ENCODE measurements at regions not wholly inside any gene's neighbourhood (a gene's known extent, or its start where the extent isn't known, plus 50 kb on each side); places are given as distances from the start of the nearest gene placed in this dataset.

DNA sequence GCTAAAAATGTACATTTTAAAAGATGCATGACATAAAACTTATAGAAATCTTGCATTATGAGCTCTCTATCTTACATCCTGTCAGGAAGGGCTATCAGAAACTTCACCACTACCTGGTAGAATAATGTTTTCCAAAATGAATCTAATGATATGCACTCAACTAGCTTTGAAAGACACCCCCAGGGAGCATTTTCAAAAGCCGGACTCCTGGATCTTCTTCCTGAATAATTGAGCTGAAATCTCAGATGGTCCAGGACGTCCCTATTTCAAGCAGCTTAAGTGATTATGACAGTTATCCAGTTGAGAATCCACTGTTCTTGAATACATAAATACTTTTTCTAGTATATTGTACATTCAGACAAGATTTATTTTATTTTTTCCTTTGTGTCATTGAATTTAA is 200.6 kb upstream of the MGAT4C start:
- H3K27ac Mint-ChIP-seq = no peak overlapping the region

GRCh38 chr12:86456241-86456640 is 200.1 kb upstream of the MGAT4C start:
- H3K4me3 Mint-ChIP-seq = no peak overlapping the region
- intact Hi-C loops (cut with micrococcal nuclease) = no loop called here
- POLR2A ChIA-PET = no interaction called here
- H3K36me3 Mint-ChIP-seq (ENCODE audit: low read depth) = no peaks in the 10 kb centered on the region
- no peak overlapping the region for H3K27ac Mint-ChIP-seq
- no peaks in the 10 kb centered on the region for H3K9me3 Mint-ChIP-seq
- H3K27me3 Mint-ChIP-seq = no peaks in the 10 kb centered on the region
- H3K4me1 Mint-ChIP-seq = no peaks in the 10 kb centered on the region
- CTCF ChIA-PET = no interaction called here
- DNase-seq = no peak
- no peak for TF ChIP-seq CTCF (IDR thresholded peaks at IDR 0.05)
- no peak for ATAC-seq (ENCODE audit: low read depth)

More for the DNA sequence above, 200.6 kb upstream of the MGAT4C start:
- TF ChIP-seq CTCF (IDR thresholded peaks at IDR 0.05) = no peak
- ATAC-seq (ENCODE audit: low read depth) = no peak
- no peaks in the 10 kb centered on the region for H3K27me3 Mint-ChIP-seq
- CTCF ChIA-PET = no interaction called here
- H3K4me3 Mint-ChIP-seq = no peak overlapping the region
- POLR2A ChIA-PET = no interaction called here
- no peaks in the 10 kb centered on the region for H3K9me3 Mint-ChIP-seq
- DNase-seq = no peak
- H3K4me1 Mint-ChIP-seq = no peaks in the 10 kb centered on the region
- intact Hi-C loops (cut with micrococcal nuclease) = no loop called here
- no peaks in the 10 kb centered on the region for H3K36me3 Mint-ChIP-seq (ENCODE audit: low read depth)

DNA sequence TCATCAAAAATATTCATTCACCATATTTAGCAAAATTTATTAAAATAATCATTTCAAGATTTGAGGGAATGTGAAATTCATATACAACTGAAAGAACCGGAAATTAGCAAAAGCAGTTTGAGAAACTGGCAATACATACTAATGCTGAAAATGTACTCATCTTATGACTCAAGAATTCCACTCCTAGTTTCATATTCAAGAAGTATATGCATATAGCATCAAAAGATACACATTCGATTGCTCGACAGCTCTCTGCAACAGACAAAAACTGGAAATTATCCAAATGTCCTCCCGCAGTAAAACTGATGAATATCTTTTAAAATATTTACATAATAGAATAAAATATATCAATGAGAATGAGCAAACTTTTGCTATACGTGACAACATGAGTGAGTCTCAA is 189.2 kb upstream of the MGAT4C start:
- ATAC-seq (ENCODE audit: low read depth) (no peak), DNase-seq (no peak)
- POLR2A ChIA-PET = no interaction called here
- no peak for TF ChIP-seq CTCF (IDR thresholded peaks at IDR 0.05)
- Mint-ChIP-seq H3K4me3 (no peak overlapping the region), H3K4me1 (no peaks in the 10 kb centered on the region), H3K9me3 (no peaks in the 10 kb centered on the region), H3K27me3 (no peaks in the 10 kb centered on the region), H3K36me3 (ENCODE audit: low read depth) (no peaks in the 10 kb centered on the region), H3K27ac (no peak overlapping the region)
- CTCF ChIA-PET = no interaction called here
- intact Hi-C loops (cut with micrococcal nuclease) = no loop called here

DNA sequence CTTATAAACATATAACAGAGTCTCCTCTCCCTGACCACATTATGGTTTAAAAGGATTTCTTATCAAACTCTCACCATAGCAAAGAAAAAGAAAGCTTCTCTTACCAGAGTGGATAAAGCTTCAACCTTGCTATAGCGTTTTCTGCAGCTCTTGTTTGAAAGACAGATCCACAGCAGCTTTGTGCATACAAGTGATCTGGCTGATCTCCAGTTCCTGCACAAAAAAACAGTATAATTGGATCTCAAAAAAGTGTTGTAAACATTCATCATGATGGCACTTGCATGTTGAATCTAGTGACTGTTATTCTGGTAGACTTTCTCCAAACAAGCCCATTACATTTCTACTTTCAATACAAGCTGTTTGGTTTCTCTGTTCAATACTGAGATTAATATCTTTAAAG is 178.9 kb upstream of the MGAT4C start:
- no peaks in the 10 kb centered on the region for H3K36me3 Mint-ChIP-seq (ENCODE audit: low read depth)

GRCh38 chr12:86429824-86430223 is 173.6 kb upstream of the MGAT4C start:
- H3K9me3 Mint-ChIP-seq = peaks cover 19% of the 10 kb centered on the region
- H3K27me3 Mint-ChIP-seq = no peaks in the 10 kb centered on the region
- H3K4me1 Mint-ChIP-seq = no peaks in the 10 kb centered on the region
- no peak for TF ChIP-seq CTCF (IDR thresholded peaks at IDR 0.05)
- no peaks in the 10 kb centered on the region for H3K36me3 Mint-ChIP-seq (ENCODE audit: low read depth)
- ATAC-seq (ENCODE audit: low read depth) (no peak), DNase-seq (no peak)
- H3K4me3 Mint-ChIP-seq = no peak overlapping the region
- POLR2A ChIA-PET = no interaction called here
- CTCF ChIA-PET = no interaction called here
- no peak overlapping the region for H3K27ac Mint-ChIP-seq
- intact Hi-C loops (cut with micrococcal nuclease) = no loop called here

More for the DNA sequence above, 178.9 kb upstream of the MGAT4C start:
- no peaks in the 10 kb centered on the region for H3K4me1 Mint-ChIP-seq
- POLR2A ChIA-PET = no interaction called here
- intact Hi-C loops (cut with micrococcal nuclease) = no loop called here
- no peak for ATAC-seq (ENCODE audit: low read depth)
- no peak overlapping the region for H3K4me3 Mint-ChIP-seq
- CTCF ChIA-PET = no interaction called here
- no peak for TF ChIP-seq CTCF (IDR thresholded peaks at IDR 0.05)
- no peak overlapping the region for H3K27ac Mint-ChIP-seq
- DNase-seq = no peak
- no peaks in the 10 kb centered on the region for H3K27me3 Mint-ChIP-seq
- H3K9me3 Mint-ChIP-seq = peaks cover 8% of the 10 kb centered on the region
